ENCODE measurements at regions not wholly inside any gene's neighbourhood (a gene's known extent, or its start where the extent isn't known, plus 50 kb on each side); places are given as distances from the start of the nearest gene placed in this dataset.

- H3K4me1 ChIP-seq (ENCODE audit: insufficient read depth), result peaks cover 11% of the 10 kb centered on the region
- no peaks in the 10 kb centered on the region for H3K79me2 ChIP-seq (replicated peaks; ENCODE audit: insufficient read depth)
- H3K27ac Mint-ChIP-seq, result no peak overlapping the region
- no peak overlapping the region for H3K4me3 ChIP-seq
- no peak overlapping the region for H3K27ac ChIP-seq (ENCODE audit: low read depth)
- H3K9me3 Mint-ChIP-seq, result no peaks in the 10 kb centered on the region
- peaks cover 3% of the 10 kb centered on the region; the same call in 1 of the 2 replicates for H3K36me3 ChIP-seq (ENCODE audit: insufficient read depth)
- no peaks in the 10 kb centered on the region for H3K27me3 Mint-ChIP-seq (ENCODE audit: insufficient read depth, low read depth, poor library complexity)
- DNase-seq (ENCODE audit: low spot score), result no peak
- no peak overlapping the region for H3K4me3 Mint-ChIP-seq
- no peaks in the 10 kb centered on the region for H3K27me3 ChIP-seq (ENCODE audit: insufficient read depth)
- H3K4me1 Mint-ChIP-seq, result no peaks in the 10 kb centered on the region
- H3K4me2 ChIP-seq, result no peak overlapping the region
- H3K36me3 Mint-ChIP-seq (ENCODE audit: low read depth), result no peaks in the 10 kb centered on the region
- TF ChIP-seq ZNF114 (CRISPR knock-in tag; IDR thresholded peaks at IDR 0.05) (no peak), EZH2 (IDR thresholded peaks at IDR 0.05; ENCODE audit: low read depth, unreplicated experiment) (no peak), CTCF (conservative IDR thresholded peaks at IDR 0.05; ENCODE audit: low read depth in 2 of 2) (no peak), STAT1 (IDR thresholded peaks at IDR 0.05; ENCODE audit: unreplicated experiment) (no peak), POLR2AphosphoS5 (IDR thresholded peaks at IDR 0.05; ENCODE audit: low read depth) (no peak), ZNF331 (CRISPR knock-in tag; IDR thresholded peaks at IDR 0.05; ENCODE audit: low read depth) (no peak), CREB1 (CRISPR knock-in tag; IDR thresholded peaks at IDR 0.05; ENCODE audit: low read depth) (no peak), NANOG (IDR thresholded peaks at IDR 0.05; ENCODE audit: borderline replicate concordance) (no peak), EZH2phosphoT487 (IDR thresholded peaks at IDR 0.05; ENCODE audit: unreplicated experiment) (no peak), JUNB (IDR thresholded peaks at IDR 0.05; ENCODE audit: unreplicated experiment) (no peak)
- TF ChIP-seq, protein P1, sequence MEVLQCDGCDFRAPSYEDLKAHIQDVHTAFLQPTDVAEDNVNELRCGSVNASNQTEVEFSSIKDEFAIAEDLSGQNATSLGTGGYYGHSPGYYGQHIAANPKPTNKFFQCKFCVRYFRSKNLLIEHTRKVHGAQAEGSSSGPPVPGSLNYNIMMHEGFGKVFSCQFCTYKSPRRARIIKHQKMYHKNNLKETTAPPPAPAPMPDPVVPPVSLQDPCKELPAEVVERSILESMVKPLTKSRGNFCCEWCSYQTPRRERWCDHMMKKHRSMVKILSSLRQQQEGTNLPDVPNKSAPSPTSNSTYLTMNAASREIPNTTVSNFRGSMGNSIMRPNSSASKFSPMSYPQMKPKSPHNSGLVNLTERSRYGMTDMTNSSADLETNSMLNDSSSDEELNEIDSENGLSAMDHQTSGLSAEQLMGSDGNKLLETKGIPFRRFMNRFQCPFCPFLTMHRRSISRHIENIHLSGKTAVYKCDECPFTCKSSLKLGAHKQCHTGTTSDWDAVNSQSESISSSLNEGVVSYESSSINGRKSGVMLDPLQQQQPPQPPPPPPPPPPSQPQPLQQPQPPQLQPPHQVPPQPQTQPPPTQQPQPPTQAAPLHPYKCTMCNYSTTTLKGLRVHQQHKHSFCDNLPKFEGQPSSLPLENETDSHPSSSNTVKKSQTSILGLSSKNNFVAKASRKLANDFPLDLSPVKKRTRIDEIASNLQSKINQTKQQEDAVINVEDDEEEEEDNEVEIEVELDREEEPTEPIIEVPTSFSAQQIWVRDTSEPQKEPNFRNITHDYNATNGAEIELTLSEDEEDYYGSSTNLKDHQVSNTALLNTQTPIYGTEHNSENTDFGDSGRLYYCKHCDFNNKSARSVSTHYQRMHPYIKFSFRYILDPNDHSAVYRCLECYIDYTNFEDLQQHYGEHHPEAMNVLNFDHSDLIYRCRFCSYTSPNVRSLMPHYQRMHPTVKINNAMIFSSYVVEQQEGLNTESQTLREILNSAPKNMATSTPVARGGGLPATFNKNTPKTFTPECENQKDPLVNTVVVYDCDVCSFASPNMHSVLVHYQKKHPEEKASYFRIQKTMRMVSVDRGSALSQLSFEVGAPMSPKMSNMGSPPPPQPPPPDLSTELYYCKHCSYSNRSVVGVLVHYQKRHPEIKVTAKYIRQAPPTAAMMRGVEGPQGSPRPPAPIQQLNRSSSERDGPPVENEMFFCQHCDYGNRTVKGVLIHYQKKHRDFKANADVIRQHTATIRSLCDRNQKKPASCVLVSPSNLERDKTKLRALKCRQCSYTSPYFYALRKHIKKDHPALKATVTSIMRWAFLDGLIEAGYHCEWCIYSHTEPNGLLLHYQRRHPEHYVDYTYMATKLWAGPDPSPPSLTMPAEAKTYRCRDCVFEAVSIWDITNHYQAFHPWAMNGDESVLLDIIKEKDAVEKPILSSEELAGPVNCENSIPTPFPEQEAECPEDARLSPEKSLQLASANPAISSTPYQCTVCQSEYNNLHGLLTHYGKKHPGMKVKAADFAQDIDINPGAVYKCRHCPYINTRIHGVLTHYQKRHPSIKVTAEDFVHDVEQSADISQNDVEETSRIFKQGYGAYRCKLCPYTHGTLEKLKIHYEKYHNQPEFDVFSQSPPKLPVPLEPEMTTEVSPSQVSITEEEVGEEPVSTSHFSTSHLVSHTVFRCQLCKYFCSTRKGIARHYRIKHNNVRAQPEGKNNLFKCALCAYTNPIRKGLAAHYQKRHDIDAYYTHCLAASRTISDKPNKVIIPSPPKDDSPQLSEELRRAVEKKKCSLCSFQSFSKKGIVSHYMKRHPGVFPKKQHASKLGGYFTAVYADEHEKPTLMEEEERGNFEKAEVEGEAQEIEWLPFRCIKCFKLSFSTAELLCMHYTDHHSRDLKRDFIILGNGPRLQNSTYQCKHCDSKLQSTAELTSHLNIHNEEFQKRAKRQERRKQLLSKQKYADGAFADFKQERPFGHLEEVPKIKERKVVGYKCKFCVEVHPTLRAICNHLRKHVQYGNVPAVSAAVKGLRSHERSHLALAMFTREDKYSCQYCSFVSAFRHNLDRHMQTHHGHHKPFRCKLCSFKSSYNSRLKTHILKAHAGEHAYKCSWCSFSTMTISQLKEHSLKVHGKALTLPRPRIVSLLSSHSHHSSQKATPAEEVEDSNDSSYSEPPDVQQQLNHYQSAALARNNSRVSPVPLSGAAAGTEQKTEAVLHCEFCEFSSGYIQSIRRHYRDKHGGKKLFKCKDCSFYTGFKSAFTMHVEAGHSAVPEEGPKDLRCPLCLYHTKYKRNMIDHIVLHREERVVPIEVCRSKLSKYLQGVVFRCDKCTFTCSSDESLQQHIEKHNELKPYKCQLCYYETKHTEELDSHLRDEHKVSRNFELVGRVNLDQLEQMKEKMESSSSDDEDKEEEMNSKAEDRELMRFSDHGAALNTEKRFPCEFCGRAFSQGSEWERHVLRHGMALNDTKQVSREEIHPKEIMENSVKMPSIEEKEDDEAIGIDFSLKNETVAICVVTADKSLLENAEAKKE (CRISPR knock-in tag; IDR thresholded peaks at IDR 0.05), result no peak
- no peaks in the 10 kb centered on the region for H3F3A ChIP-seq (replicated peaks; ENCODE audit: low read depth)
- no peak overlapping the region for H2AFZ ChIP-seq
- peaks cover 5% of the 10 kb centered on the region; the same call in 1 of the 2 replicates for H3K9me2 ChIP-seq (ENCODE audit: insufficient read depth)
- no peaks in the 10 kb centered on the region for H4K20me1 ChIP-seq (replicated peaks; ENCODE audit: insufficient read depth)
- no peak for ATAC-seq
Observed at GRCh38 chr14:40269436-40269835, 837.2 kb upstream of the FBXO33 start.

All from GM23338 (cell line).